Uterus (tissue), 3 donors: ENCODE measurements at regions not wholly inside any gene's neighbourhood (a gene's known extent, or its start where the extent isn't known, plus 50 kb on each side); places are given as distances from the start of the nearest gene placed in this dataset.
"Not testable (repeated sequence)": the region's sequence is repeated elsewhere in the genome, so short reads cannot be mapped to it uniquely, and the experiment has no call there.

ENCODE experiments used
- DNase-seq, 2 donors: peaks; one replicate each; pipeline ENCODE4 v3.0.0-alpha.2; 2019 to 2020
- H3K27ac ChIP-seq, 2 donors: fragments of 200-600 bp; sonication (generic); 1 replicate in 1 of 2; 2 replicates in 1 of 2; pipeline ENCODE4 v1.5.1; 2016 to 2018
- H3K27me3 ChIP-seq, 2 donors: fragments of 200-600 bp; sonication (generic); one replicate each; pipeline ENCODE4 v1.5.1; 2018 to 2019; ENCODE audit warnings: control low read depth in 1 of 2
- H3K36me3 ChIP-seq, 2 donors: fragments of 200-600 bp; sonication (generic); one replicate each; pipeline ENCODE4 v1.5.1; 2019; ENCODE audit warnings: control low read depth in 1 of 2
- H3K4me1 ChIP-seq, 2 donors: fragments of 200-600 bp; sonication (generic); one replicate each; pipeline ENCODE4 v1.5.1; 2018 to 2019; ENCODE audit warnings: control low read depth in 1 of 2
- H3K4me3 ChIP-seq, 2 donors: fragments of 200-600 bp; sonication (generic); 1 replicate in 1 of 2; 2 replicates in 1 of 2; pipeline ENCODE4 v1.5.1; 2018 to 2019; ENCODE audit warnings: mild to moderate bottlenecking in 1 of 2
- H3K9me3 ChIP-seq, 2 donors: fragments of 200-600 bp; sonication (generic); one replicate each; pipeline ENCODE4 v1.5.1; 2019; ENCODE audit warnings: control low read depth in 1 of 2
- POLR2A ChIP-seq, 2 donors: fragments of 450-650 bp; IDR thresholded peaks; one replicate each; pipeline ENCODE4 v1.6.1; 2016; ENCODE audit warnings: antibody characterized with exemption in 2 of 2, mild to moderate bottlenecking in 1 of 2, moderate library complexity in 1 of 2
- intact Hi-C: fragments of 100-400 bp; cut with DNase I; formaldehyde crosslinking; loops from one replicate; pipeline ENCODE4 v1.15.1; 2023; ENCODE audit warnings: low total_unique reads
- TF ChIP-seq, protein P1 (sequence below), 4 experiments: fragments of 200-600 bp in 2 of 4; fragments of 450-650 bp in 2 of 4; sonication (generic) in 2 of 4; IDR thresholded peaks; one replicate each; pipeline ENCODE4 v1.5.1; 2016 to 2019; ENCODE audit warnings: antibody characterized with exemption in 4 of 4, mild to moderate bottlenecking in 2 of 4, moderate library complexity in 1 of 4
- donor health status: DM: yes; HTN: yes; CAD: no.

DNA sequence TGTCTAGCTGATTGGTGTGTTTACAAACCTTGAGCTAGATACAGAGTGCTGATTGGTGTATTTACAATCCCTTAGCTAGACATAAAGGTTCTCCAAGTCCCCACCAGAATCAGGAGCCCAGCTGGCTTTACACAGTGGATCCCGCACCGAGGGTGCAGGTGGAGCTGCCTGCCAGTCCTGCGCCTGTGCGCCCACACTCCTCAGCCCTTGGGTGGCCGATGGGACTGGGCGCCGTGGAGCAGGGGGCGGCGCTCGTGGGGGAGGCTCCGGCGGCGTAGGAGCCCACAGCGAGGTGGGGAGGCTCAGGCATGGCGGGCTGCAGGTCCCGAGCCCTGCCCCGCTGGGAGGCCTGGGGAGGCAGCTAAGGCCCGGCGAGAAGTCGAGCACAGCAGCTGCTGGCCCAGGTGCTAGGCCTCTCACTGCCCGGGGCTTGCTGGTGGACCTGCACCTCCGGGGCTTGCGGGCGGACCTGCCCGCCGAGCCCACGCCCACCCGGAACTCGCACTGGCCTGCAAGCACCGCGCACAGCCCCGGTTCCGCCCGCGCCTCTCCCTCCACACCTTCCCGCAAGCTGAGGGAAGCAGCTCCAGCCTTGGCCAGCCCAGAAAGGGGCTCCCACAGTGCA, 51.0 kb upstream of the CDYL start:
- intact Hi-C loops, H3K27ac ChIP-seq, DNase-seq, H3K4me1 ChIP-seq, H3K4me3 ChIP-seq, H3K27me3 ChIP-seq, H3K9me3 ChIP-seq, H3K36me3 ChIP-seq: not testable (repeated sequence)

DNA sequence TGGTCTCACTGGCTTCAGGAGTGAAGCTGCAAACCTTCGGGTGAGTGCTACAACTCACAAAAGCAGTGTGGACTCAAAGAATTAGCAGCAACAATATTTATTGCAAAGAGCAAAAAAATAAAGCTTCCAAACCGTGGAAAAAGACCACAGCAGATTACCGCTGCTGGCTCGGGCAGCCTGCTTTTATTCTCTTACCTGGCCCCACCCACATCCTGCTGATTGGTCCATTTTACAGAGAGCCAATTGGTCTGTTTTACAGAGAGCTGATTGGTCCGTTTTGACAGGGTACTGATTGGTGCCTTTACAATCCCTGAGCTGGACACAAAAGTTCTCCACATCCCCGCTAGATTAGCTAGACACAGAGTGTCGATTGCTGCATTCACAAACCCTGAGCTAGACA, 51.5 kb upstream of the CDYL start:
- DNase-seq, H3K4me1 ChIP-seq, H3K36me3 ChIP-seq, H3K9me3 ChIP-seq, H3K27me3 ChIP-seq, H3K4me3 ChIP-seq, intact Hi-C loops, H3K27ac ChIP-seq: not testable (repeated sequence)

DNA sequence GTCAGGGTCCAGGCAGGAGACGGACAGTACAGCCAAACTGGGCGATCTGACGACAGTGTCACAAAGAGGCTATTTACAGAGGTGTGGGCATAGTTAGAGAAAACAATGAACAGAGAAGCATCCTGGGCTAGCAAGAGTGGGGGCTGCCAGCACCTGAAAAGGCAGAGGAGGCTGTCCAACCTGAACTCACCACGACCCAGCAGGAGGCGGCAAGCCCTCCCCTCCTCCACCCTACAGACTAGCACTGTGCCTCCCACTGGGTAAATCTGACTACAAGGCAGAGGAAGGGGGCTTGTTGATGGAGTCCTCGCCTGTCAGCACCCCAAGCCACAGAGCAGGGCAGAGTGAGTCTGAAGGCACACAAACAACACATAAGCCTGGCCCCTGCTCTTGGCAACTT, 52.8 kb upstream of the CDYL start:
- no peak overlapping the region for H3K4me3 ChIP-seq
- DNase-seq = no peak
- no peaks in the 10 kb centered on the region for H3K36me3 ChIP-seq
- intact Hi-C loops = no loop called here
- TF ChIP-seq POLR2A (IDR thresholded peaks at IDR 0.05) = no peak
- TF ChIP-seq, protein P1, sequence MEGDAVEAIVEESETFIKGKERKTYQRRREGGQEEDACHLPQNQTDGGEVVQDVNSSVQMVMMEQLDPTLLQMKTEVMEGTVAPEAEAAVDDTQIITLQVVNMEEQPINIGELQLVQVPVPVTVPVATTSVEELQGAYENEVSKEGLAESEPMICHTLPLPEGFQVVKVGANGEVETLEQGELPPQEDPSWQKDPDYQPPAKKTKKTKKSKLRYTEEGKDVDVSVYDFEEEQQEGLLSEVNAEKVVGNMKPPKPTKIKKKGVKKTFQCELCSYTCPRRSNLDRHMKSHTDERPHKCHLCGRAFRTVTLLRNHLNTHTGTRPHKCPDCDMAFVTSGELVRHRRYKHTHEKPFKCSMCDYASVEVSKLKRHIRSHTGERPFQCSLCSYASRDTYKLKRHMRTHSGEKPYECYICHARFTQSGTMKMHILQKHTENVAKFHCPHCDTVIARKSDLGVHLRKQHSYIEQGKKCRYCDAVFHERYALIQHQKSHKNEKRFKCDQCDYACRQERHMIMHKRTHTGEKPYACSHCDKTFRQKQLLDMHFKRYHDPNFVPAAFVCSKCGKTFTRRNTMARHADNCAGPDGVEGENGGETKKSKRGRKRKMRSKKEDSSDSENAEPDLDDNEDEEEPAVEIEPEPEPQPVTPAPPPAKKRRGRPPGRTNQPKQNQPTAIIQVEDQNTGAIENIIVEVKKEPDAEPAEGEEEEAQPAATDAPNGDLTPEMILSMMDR (IDR thresholded peaks at IDR 0.05) = no peak
- H3K27ac ChIP-seq = no peak overlapping the region
- no peaks in the 10 kb centered on the region for H3K9me3 ChIP-seq
- no peaks in the 10 kb centered on the region for H3K4me1 ChIP-seq
- no peaks in the 10 kb centered on the region for H3K27me3 ChIP-seq

DNA sequence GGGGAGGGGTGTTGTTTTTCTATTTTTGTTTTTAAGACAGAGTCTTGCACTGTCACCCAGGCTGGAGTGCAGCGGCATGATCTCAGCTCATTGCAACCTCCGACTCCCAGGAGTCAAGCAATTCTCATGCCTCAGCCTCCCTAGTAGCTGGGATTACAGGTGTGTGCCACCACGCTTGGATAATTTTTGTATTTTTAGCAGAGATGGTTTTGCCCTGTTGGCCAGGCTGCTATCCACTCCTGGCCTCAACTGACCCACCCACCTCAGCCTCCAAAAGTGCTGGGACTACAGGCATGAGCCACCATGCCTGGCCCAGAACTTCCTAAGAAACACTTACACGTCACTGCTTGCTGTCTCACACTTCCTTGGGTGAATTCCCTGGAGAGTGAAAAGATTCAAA, 54.8 kb upstream of the CDYL start:
- DNase-seq, H3K4me1 ChIP-seq, intact Hi-C loops, H3K9me3 ChIP-seq, H3K27me3 ChIP-seq, H3K36me3 ChIP-seq, H3K27ac ChIP-seq, H3K4me3 ChIP-seq: not testable (repeated sequence)

DNA sequence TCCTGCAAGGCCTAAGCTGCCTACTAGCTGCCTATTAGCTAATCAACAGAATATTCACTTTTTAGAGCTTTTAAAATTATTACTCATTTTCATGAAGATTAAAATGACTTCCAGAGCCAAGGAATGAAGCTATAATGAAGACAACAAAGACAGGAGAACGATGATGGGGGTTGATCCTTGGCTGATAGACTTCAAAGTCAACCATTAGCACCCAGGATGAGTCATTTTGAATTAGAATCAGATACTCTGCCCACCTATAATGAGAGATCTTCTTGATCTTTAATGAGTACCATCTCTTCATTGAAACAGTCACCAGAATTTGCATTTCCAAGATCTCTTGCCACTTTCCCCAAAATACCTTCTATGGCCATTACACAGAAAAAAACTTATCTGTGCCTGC, 56.7 kb upstream of the CDYL start:
- TF ChIP-seq POLR2A (IDR thresholded peaks at IDR 0.05) = no peak
- TF ChIP-seq, protein P1 (IDR thresholded peaks at IDR 0.05) = no peak
- Histone ChIP-seq H3K27me3 (no peaks in the 10 kb centered on the region), H3K9me3 (no peaks in the 10 kb centered on the region), H3K36me3 (no peaks in the 10 kb centered on the region), H3K4me1 (no peaks in the 10 kb centered on the region), H3K27ac (no peak overlapping the region), H3K4me3 (no peak overlapping the region)
- DNase-seq = no peak
- intact Hi-C loops = no loop called here

DNA sequence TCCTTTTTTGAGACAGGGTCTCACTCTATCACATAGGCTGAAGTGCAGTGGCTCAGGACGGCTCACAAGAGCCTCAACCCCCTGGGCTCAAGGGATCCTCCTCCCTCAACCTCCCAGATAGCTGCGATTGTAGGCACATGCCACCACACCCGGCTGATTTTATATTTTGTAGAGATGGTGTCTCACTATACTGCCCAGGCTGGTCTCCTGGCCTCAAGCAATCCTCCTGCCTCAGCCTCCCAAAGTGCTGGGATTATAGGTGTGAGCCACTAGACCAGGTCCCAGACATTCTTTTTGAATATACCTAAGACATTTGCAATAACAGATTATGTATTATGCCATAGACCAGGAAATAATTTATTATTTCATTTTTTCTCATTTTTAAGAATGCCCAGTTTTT, 58.3 kb upstream of the CDYL start:
- H3K4me3 ChIP-seq = no peak overlapping the region
- no peak for DNase-seq
- TF ChIP-seq, protein P1 (IDR thresholded peaks at IDR 0.05) = no peak
- TF ChIP-seq POLR2A (IDR thresholded peaks at IDR 0.05) = no peak
- no peak overlapping the region for H3K27ac ChIP-seq
- no peaks in the 10 kb centered on the region for H3K36me3 ChIP-seq
- intact Hi-C loops = no loop called here
- H3K9me3 ChIP-seq = no peaks in the 10 kb centered on the region
- H3K4me1 ChIP-seq = no peaks in the 10 kb centered on the region
- H3K27me3 ChIP-seq = no peaks in the 10 kb centered on the region

DNA sequence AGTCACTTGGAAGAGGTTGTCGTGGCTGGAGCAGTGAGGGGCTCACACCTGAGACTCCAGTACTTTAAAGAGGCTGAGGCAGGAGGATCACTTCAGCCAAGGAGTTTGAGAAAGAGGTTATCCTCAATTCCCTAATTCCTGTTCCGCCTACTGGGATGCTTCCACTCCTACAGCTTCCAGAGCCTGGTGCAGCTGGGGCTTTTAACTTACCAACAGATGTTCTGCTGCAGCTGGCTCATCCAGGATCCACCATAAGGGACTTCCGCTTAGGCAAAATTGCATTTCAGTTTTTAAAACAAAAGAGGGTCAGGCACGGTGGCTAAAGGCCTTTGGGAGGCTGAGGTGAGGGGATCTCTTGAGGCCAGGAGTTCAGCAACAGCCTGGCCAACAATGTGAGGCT, 59.1 kb upstream of the CDYL start:
- Histone ChIP-seq H3K36me3 (no peaks in the 10 kb centered on the region), H3K27ac (no peak overlapping the region), H3K4me1 (no peaks in the 10 kb centered on the region), H3K27me3 (no peaks in the 10 kb centered on the region), H3K9me3 (no peaks in the 10 kb centered on the region), H3K4me3 (no peak overlapping the region)
- TF ChIP-seq POLR2A (IDR thresholded peaks at IDR 0.05) = no peak
- TF ChIP-seq, protein P1 (IDR thresholded peaks at IDR 0.05) = no peak
- DNase-seq = no peak
- intact Hi-C loops = no loop called here
